ENCODE measurements at regions not wholly inside any gene's neighbourhood (a gene's known extent, or its start where the extent isn't known, plus 50 kb on each side); places are given as distances from the start of the nearest gene placed in this dataset.

DNA sequence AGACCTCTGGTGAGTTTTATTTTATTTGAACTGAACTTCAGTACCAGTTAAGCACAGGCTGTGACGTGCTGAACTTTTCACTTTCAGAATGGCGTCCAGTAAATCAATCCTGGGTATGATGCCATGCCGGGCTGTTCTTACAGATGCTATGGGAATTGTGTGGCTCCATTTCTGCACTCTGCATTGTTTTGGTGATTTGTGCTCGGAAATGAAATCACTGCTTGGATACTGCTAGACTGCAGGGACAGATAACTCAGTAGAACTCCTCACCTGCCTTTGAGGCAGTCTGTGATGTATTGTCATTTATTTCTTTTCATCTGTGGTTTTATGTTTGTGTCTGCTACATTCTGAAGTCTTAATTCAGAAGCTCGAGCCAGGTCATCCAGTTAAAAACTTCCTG is 172.7 kb downstream of the PTPN11 start:
- DNase-seq: no peak
- Mint-ChIP-seq H3K36me3 (ENCODE audit: insufficient read depth, unreplicated experiment) (no peaks in the 10 kb centered on the region), H3K4me3 (ENCODE audit: low read depth, unreplicated experiment) (no peak overlapping the region), H3K4me1 (ENCODE audit: low read depth, unreplicated experiment) (no peaks in the 10 kb centered on the region), H3K27ac (ENCODE audit: unreplicated experiment) (no peak overlapping the region), H3K9me3 (ENCODE audit: low read depth, unreplicated experiment) (no peaks in the 10 kb centered on the region), H3K27me3 (ENCODE audit: unreplicated experiment) (peaks cover 75% of the 10 kb centered on the region)
- TF ChIP-seq CTCF (IDR thresholded peaks at IDR 0.05; ENCODE audit: unreplicated experiment): no peak
- CTCF ChIA-PET: no interaction called here
- no TSS peak for BruUV-seq (replicated peaks)
- intact Hi-C loops (cut with micrococcal nuclease; ENCODE audit: unreplicated experiment): no loop called here

GRCh38 chr12:112595410-112595809 is 176.7 kb downstream of the PTPN11 start:
- Mint-ChIP-seq H3K9me3 (ENCODE audit: low read depth, unreplicated experiment) (peaks cover under 1% of the 10 kb centered on the region), H3K4me1 (ENCODE audit: low read depth, unreplicated experiment) (no peaks in the 10 kb centered on the region), H3K4me3 (ENCODE audit: low read depth, unreplicated experiment) (no peak overlapping the region), H3K27ac (ENCODE audit: unreplicated experiment) (no peak overlapping the region), H3K36me3 (ENCODE audit: insufficient read depth, unreplicated experiment) (no peaks in the 10 kb centered on the region), H3K27me3 (ENCODE audit: unreplicated experiment) (peaks cover 79% of the 10 kb centered on the region)
- CTCF ChIA-PET: no interaction called here
- DNase-seq: no peak
- BruUV-seq (replicated peaks): no TSS peak
- TF ChIP-seq CTCF (IDR thresholded peaks at IDR 0.05; ENCODE audit: unreplicated experiment): no peak
- intact Hi-C loops (cut with micrococcal nuclease; ENCODE audit: unreplicated experiment): no loop called here

- H3K4me1 Mint-ChIP-seq (ENCODE audit: low read depth, unreplicated experiment): no peaks in the 10 kb centered on the region
- DNase-seq: no peak
- CTCF ChIA-PET: no interaction called here
- intact Hi-C loops (cut with micrococcal nuclease; ENCODE audit: unreplicated experiment): no loop called here
- no TSS peak for BruUV-seq (replicated peaks)
- peaks cover 99% of the 10 kb centered on the region for H3K27me3 Mint-ChIP-seq (ENCODE audit: unreplicated experiment)
- peaks cover 3% of the 10 kb centered on the region for H3K9me3 Mint-ChIP-seq (ENCODE audit: low read depth, unreplicated experiment)
- H3K4me3 Mint-ChIP-seq (ENCODE audit: low read depth, unreplicated experiment): no peak overlapping the region
- no peaks in the 10 kb centered on the region for H3K36me3 Mint-ChIP-seq (ENCODE audit: insufficient read depth, unreplicated experiment)
- TF ChIP-seq CTCF (IDR thresholded peaks at IDR 0.05; ENCODE audit: unreplicated experiment): no peak
- no peak overlapping the region for H3K27ac Mint-ChIP-seq (ENCODE audit: unreplicated experiment)
Measured at GRCh38 chr12:112597986-112598385, 179.2 kb downstream of the PTPN11 start.

DNA sequence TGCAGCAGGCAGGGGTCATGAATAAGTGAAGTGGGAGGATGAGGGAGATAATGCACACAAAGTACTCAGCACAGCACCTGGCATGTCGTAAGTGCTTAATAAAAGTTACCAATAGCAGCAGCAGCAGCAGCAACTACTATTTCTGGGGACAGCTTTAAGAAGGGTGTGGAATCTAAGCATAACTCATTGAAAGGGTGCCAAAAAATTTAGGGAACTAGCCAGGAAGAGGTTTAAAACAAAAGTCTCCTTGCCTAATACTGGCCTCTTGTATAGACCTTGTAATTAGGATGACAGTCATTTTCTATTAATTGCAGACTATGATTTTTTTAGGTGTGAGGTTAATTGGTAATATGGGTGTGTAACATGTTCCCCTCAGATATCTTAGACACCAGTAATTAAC is 179.9 kb downstream of the PTPN11 start:
- H3K4me3 Mint-ChIP-seq (ENCODE audit: low read depth, unreplicated experiment): no peak overlapping the region
- H3K9me3 Mint-ChIP-seq (ENCODE audit: low read depth, unreplicated experiment): peaks cover 3% of the 10 kb centered on the region
- no peak overlapping the region for H3K27ac Mint-ChIP-seq (ENCODE audit: unreplicated experiment)
- no peak for DNase-seq
- H3K36me3 Mint-ChIP-seq (ENCODE audit: insufficient read depth, unreplicated experiment): no peaks in the 10 kb centered on the region
- no TSS peak for BruUV-seq (replicated peaks)
- H3K27me3 Mint-ChIP-seq (ENCODE audit: unreplicated experiment): peaks cover 99% of the 10 kb centered on the region
- CTCF ChIA-PET: no interaction called here
- intact Hi-C loops (cut with micrococcal nuclease; ENCODE audit: unreplicated experiment): no loop called here
- no peak for TF ChIP-seq CTCF (IDR thresholded peaks at IDR 0.05; ENCODE audit: unreplicated experiment)
- no peaks in the 10 kb centered on the region for H3K4me1 Mint-ChIP-seq (ENCODE audit: low read depth, unreplicated experiment)

DNA sequence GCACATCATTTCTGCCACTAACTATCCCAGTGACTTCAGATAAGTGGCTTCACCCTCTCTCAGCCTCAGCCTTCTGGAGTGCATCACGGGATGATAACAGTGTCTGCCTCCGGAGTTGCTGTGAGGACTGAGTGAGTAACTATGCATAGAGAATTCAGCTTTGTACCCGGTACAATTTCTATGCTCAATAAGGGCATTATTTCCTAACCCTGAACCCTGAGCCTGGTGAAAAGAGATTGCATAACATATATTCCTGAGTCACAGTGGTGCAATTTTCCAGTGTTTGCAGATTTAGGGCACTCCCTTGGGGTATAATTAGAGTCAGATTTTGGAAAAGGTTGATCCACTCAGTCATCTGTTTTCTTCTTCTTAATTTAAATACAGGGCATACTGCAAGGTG is 181.1 kb downstream of the PTPN11 start:
- CTCF ChIA-PET: no interaction called here
- H3K27ac Mint-ChIP-seq (ENCODE audit: unreplicated experiment): no peak overlapping the region
- no peak for TF ChIP-seq CTCF (IDR thresholded peaks at IDR 0.05; ENCODE audit: unreplicated experiment)
- H3K4me3 Mint-ChIP-seq (ENCODE audit: low read depth, unreplicated experiment): no peak overlapping the region
- peaks cover 98% of the 10 kb centered on the region for H3K27me3 Mint-ChIP-seq (ENCODE audit: unreplicated experiment)
- DNase-seq: no peak
- peaks cover 3% of the 10 kb centered on the region for H3K9me3 Mint-ChIP-seq (ENCODE audit: low read depth, unreplicated experiment)
- H3K36me3 Mint-ChIP-seq (ENCODE audit: insufficient read depth, unreplicated experiment): no peaks in the 10 kb centered on the region
- intact Hi-C loops (cut with micrococcal nuclease; ENCODE audit: unreplicated experiment): no loop called here
- no peaks in the 10 kb centered on the region for H3K4me1 Mint-ChIP-seq (ENCODE audit: low read depth, unreplicated experiment)
- no TSS peak for BruUV-seq (replicated peaks)

Data from Calu3 (cell line).